Ishikawa (cell line): ENCODE measurements at regions not wholly inside any gene's neighbourhood (a gene's known extent, or its start where the extent isn't known, plus 50 kb on each side); places are given as distances from the start of the nearest gene placed in this dataset.
A peak's percentile ranks its signal among the peaks of the same experiment; 100 is the strongest.

ENCODE experiments used
- CEBPB ChIP-seq: IDR thresholded peaks from 2 replicates; pipeline ENCODE4 v1.6.1; 2012
- CREB1 ChIP-seq: IDR thresholded peaks from 2 replicates; pipeline ENCODE4 v1.6.1; 2012; ENCODE audit warnings: low read depth
- EGR1 ChIP-seq: IDR thresholded peaks from 2 replicates; pipeline ENCODE4 v1.6.1; 2012
- EP300 ChIP-seq: IDR thresholded peaks from 2 replicates; pipeline ENCODE4 v1.6.1; 2012; ENCODE audit warnings: borderline replicate concordance
- FOXM1 ChIP-seq: IDR thresholded peaks from 2 replicates; pipeline ENCODE4 v1.6.1; 2012; ENCODE audit warnings: low read depth, borderline replicate concordance
- NFIC ChIP-seq: IDR thresholded peaks from 2 replicates; pipeline ENCODE4 v1.6.1; 2012
- RAD21 ChIP-seq: IDR thresholded peaks from 2 replicates; pipeline ENCODE4 v1.6.1; 2012; ENCODE audit warnings: low read depth
- REST ChIP-seq: IDR thresholded peaks from 2 replicates; pipeline ENCODE4 v1.6.1; 2012; ENCODE audit warnings: low read depth, mild to moderate bottlenecking
- TAF1 ChIP-seq: IDR thresholded peaks from 2 replicates; pipeline ENCODE4 v1.6.1; 2012; ENCODE audit warnings: low read depth, mild to moderate bottlenecking
- TCF12 ChIP-seq: IDR thresholded peaks from 2 replicates; pipeline ENCODE4 v1.6.1; 2012; ENCODE audit warnings: low read depth
- TEAD4 ChIP-seq: IDR thresholded peaks from 2 replicates; pipeline ENCODE4 v1.6.1; 2012
- YY1 ChIP-seq: IDR thresholded peaks from 2 replicates; pipeline ENCODE4 v1.6.1; 2012; ENCODE audit warnings: low read depth
- ZBTB7A ChIP-seq: IDR thresholded peaks from 2 replicates; pipeline ENCODE4 v1.6.1; 2012; ENCODE audit warnings: low read depth
- TF ChIP-seq, protein P1 (sequence below): IDR thresholded peaks from 2 replicates; pipeline ENCODE4 v1.6.1; 2012
- TF ChIP-seq, protein P2 (sequence below): IDR thresholded peaks from 2 replicates; pipeline ENCODE4 v1.6.1; 2012

DNA sequence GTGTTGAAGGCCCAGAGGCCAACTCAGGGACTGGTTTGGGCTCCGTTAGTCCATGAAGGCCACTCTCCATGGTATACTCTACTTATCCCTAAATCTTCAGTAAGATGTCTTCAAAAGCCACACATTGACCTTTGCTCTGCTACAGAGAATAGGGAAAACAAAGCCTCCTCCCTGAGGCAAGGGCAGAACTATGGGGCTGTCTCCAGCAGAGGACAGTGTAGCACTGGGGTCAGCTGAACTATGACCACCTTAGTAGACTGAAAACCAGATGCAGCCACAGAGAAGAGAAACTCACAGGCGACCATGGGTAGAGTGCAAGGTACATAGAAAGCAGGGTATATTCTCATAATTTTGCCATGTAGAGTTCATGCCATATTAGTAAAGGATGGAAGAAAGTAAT, 587.4 kb downstream of the LMO7 start:
- TF ChIP-seq ZBTB7A (no peak), RAD21 (0 out of 2 replicates have a peak, but pooled peaks have one; percentile 7)

GRCh38 chr13:76222511-76222910, 586.4 kb downstream of the LMO7 start:
- TF ChIP-seq CREB1 (no peak), EGR1 (no peak), YY1 (no peak), NFIC (no peak), CEBPB (no peak), FOXM1 (no peak), ZBTB7A (no peak), TCF12 (no peak)
- TF ChIP-seq, protein P1, sequence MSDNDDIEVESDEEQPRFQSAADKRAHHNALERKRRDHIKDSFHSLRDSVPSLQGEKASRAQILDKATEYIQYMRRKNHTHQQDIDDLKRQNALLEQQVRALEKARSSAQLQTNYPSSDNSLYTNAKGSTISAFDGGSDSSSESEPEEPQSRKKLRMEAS: no peak

GRCh38 chr13:76216729-76217128, 580.6 kb downstream of the LMO7 start:
- TF ChIP-seq EGR1 (no peak), CREB1 (no peak), NFIC (no peak), TCF12 (no peak), YY1 (no peak), FOXM1 (no peak), TAF1 (no peak), TEAD4 (no peak), REST (no peak), EP300 (no peak), ZBTB7A (no peak)
- TF ChIP-seq, protein P2, sequence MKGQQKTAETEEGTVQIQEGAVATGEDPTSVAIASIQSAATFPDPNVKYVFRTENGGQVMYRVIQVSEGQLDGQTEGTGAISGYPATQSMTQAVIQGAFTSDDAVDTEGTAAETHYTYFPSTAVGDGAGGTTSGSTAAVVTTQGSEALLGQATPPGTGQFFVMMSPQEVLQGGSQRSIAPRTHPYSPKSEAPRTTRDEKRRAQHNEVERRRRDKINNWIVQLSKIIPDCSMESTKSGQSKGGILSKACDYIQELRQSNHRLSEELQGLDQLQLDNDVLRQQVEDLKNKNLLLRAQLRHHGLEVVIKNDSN: no peak
- TF ChIP-seq, protein P1: no peak

DNA sequence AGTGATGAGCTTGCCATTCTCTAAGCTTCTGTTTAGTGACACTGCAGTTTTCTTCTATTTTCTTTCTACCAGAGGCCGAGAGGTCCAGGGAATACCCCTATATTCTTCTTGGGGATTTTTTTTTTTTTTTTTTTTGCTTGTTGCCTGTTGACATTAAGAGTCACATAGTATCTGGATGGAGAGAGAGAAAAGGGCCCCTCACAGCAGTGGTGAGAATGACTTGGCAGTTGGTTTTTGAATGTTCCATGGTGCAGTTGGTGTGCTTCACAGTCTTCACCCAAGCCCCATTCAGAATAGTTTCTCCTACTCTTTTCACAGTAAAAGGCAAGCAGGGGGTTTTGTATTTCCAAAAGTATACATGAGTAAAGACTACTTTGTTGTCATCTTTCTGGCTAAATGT, 577.9 kb downstream of the LMO7 start:
- TF ChIP-seq NFIC: no peak
- TF ChIP-seq EGR1: no peak
- TF ChIP-seq, protein P2: no peak
- no peak for TF ChIP-seq TAF1
- no peak for TF ChIP-seq REST
- no peak for TF ChIP-seq EP300
- TF ChIP-seq TCF12: no peak
- TF ChIP-seq, protein P1: no peak
- TF ChIP-seq ZBTB7A: no peak
- no peak for TF ChIP-seq RAD21
- TF ChIP-seq CEBPB: no peak

DNA sequence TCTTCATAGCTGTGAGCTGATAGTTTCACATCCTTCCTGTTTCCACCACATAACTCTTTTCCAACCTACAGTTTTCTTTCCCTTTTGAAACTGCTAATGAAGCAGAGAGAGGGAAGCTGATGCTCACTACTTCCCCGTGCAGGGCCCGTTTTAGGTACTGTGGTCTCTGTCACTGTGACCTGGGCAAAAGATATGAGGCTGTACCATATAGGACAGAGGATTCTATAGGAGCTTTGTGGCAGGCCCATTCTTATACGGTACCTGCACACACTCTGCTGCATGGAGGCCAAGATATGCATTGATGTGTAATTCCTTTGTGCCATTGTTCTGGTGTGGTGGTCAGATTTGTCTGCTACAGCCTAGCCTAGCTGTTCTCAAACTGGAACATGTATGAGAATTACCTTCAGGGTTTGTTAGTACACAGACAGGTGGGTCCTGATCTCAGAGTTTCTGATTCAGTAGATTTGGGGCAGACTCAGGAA, 577.3 kb downstream of the LMO7 start:
- TF ChIP-seq ZBTB7A: no peak
- TF ChIP-seq EGR1: no peak
- TF ChIP-seq, protein P2: no peak
- TF ChIP-seq, protein P1: no peak
- TF ChIP-seq NFIC: no peak
- no peak for TF ChIP-seq CREB1
- no peak for TF ChIP-seq TAF1
- no peak for TF ChIP-seq TCF12
- no peak for TF ChIP-seq EP300
- no peak for TF ChIP-seq REST
- TF ChIP-seq CEBPB: no peak
- no peak for TF ChIP-seq YY1
- TF ChIP-seq TEAD4: no peak
- TF ChIP-seq FOXM1: no peak
- no peak for TF ChIP-seq RAD21
